Ovary (tissue), 3 donors: ENCODE measurements at regions not wholly inside any gene's neighbourhood (a gene's known extent, or its start where the extent isn't known, plus 50 kb on each side); places are given as distances from the start of the nearest gene placed in this dataset.

Source experiments
- POLR2A ChIP-seq: fragments of 450-650 bp; IDR thresholded peaks from one replicate; pipeline ENCODE4 v1.6.1; 2017; ENCODE audit warnings: antibody characterized with exemption, mild to moderate bottlenecking, moderate library complexity
- TF ChIP-seq, protein P1 (sequence below), 3 donors: fragments of 450-650 bp in 2 of 3; fragments of 200-600 bp in 1 of 3; IDR thresholded peaks; one replicate each; pipeline versions ENCODE4 v1.5.1 to v1.8.0; 2016 to 2022; ENCODE audit warnings: antibody characterized with exemption in 3 of 3, mild to moderate bottlenecking in 1 of 3
- donor health status: DM: no; HTN: no; CAD: no.

- TF ChIP-seq, protein P1, sequence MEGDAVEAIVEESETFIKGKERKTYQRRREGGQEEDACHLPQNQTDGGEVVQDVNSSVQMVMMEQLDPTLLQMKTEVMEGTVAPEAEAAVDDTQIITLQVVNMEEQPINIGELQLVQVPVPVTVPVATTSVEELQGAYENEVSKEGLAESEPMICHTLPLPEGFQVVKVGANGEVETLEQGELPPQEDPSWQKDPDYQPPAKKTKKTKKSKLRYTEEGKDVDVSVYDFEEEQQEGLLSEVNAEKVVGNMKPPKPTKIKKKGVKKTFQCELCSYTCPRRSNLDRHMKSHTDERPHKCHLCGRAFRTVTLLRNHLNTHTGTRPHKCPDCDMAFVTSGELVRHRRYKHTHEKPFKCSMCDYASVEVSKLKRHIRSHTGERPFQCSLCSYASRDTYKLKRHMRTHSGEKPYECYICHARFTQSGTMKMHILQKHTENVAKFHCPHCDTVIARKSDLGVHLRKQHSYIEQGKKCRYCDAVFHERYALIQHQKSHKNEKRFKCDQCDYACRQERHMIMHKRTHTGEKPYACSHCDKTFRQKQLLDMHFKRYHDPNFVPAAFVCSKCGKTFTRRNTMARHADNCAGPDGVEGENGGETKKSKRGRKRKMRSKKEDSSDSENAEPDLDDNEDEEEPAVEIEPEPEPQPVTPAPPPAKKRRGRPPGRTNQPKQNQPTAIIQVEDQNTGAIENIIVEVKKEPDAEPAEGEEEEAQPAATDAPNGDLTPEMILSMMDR (IDR thresholded peaks at IDR 0.05): no peak
- no peak for TF ChIP-seq POLR2A
Measured at GRCh38 chr10:37639200-37639599, 218.2 kb downstream of the ZNF248 start.
